Liver (tissue), 8 donors: ENCODE measurements at regions not wholly inside any gene's neighbourhood (a gene's known extent, or its start where the extent isn't known, plus 50 kb on each side); places are given as distances from the start of the nearest gene placed in this dataset.

Experiments
- DNase-seq: peaks from one replicate; pipeline ENCODE4 v3.0.0-alpha.2; 2017; ENCODE audit warnings: low spot score
- H3K27ac ChIP-seq, 2 donors: one replicate each; pipeline ENCODE4 v1.7.0; 2013; ENCODE audit warnings: inconsistent platforms in 2 of 2, low read length in 2 of 2, control low read depth in 1 of 2, low read depth in 1 of 2, mild to moderate bottlenecking in 1 of 2
- H3K27me3 ChIP-seq, 4 donors: one replicate each; pipeline versions ENCODE4 v1.6.1 to v1.7.0; 2013; ENCODE audit warnings: low read length in 3 of 4, inconsistent platforms in 1 of 4, mild to moderate bottlenecking in 1 of 4, moderate library complexity in 1 of 4; ENCODE audit not compliant: control insufficient read depth in 4 of 4, insufficient read depth in 4 of 4
- H3K36me3 ChIP-seq, 4 donors: one replicate each; pipeline versions ENCODE4 v1.6.1 to v1.7.0; 2013; ENCODE audit warnings: low read length in 3 of 4, mild to moderate bottlenecking in 3 of 4, low read depth in 1 of 4, moderate library complexity in 1 of 4; ENCODE audit not compliant: control insufficient read depth in 4 of 4, insufficient read depth in 3 of 4
- H3K4me1 ChIP-seq, 4 donors: one replicate each; pipeline versions ENCODE4 v1.6.1 to v1.7.0; 2013; ENCODE audit warnings: low read length in 3 of 4, mild to moderate bottlenecking in 3 of 4, moderate library complexity in 1 of 4; ENCODE audit not compliant: control insufficient read depth in 4 of 4, insufficient read depth in 4 of 4
- H3K4me3 ChIP-seq, 3 donors: one replicate each; pipeline versions ENCODE4 v1.6.1 to v1.7.0; 2013; ENCODE audit warnings: low read length in 3 of 3, control low read depth in 1 of 3, low read depth in 1 of 3, mild to moderate bottlenecking in 1 of 3
- H3K9ac ChIP-seq, 2 donors: one replicate each; pipeline ENCODE4 v1.7.0; 2013; ENCODE audit warnings: low read length in 2 of 2, mild to moderate bottlenecking in 2 of 2, moderate library complexity in 2 of 2, control low read depth in 1 of 2, low read depth in 1 of 2
- H3K9me3 ChIP-seq, 4 donors: one replicate each; pipeline versions ENCODE4 v1.6.1 to v1.7.0; 2013; ENCODE audit warnings: low read length in 3 of 4; ENCODE audit not compliant: control insufficient read depth in 4 of 4
- ATF3 ChIP-seq: IDR thresholded peaks from 2 replicates; pipeline ENCODE4 v1.6.1; 2016; ENCODE audit warnings: antibody characterized with exemption
- CTCF ChIP-seq: fragments of 150-350 bp; IDR thresholded peaks from 2 replicates; pipeline ENCODE4 v1.5.1; 2017; ENCODE audit warnings: improper control_type of control experiment, low read depth, low read length; ENCODE audit not compliant: missing input control
- EGR1 ChIP-seq, 2 donors: IDR thresholded peaks; 2 replicates each; pipeline ENCODE4 v1.6.1; 2016 to 2018; ENCODE audit warnings: antibody characterized with exemption in 2 of 2, low read depth in 2 of 2
- FOXA1 ChIP-seq: IDR thresholded peaks from 2 replicates; pipeline ENCODE4 v1.6.1; 2016; ENCODE audit warnings: antibody characterized with exemption
- FOXA2 ChIP-seq: IDR thresholded peaks from 2 replicates; pipeline ENCODE4 v1.6.1; 2016; ENCODE audit warnings: antibody characterized with exemption
- HNF4A ChIP-seq, 2 donors: conservative IDR thresholded peaks; 2 replicates each; pipeline ENCODE4 v1.6.1; 2016; ENCODE audit warnings: antibody characterized with exemption in 2 of 2, mild to moderate bottlenecking in 2 of 2
- HNF4G ChIP-seq: IDR thresholded peaks from 2 replicates; pipeline ENCODE4 v1.6.1; 2016; ENCODE audit warnings: antibody characterized with exemption
- MAX ChIP-seq: IDR thresholded peaks from 2 replicates; pipeline ENCODE4 v1.6.1; 2016; ENCODE audit warnings: antibody characterized with exemption
- NR2F2 ChIP-seq: IDR thresholded peaks from 2 replicates; pipeline ENCODE4 v1.6.1; 2016; ENCODE audit warnings: antibody characterized with exemption
- RAD21 ChIP-seq, 2 donors: IDR thresholded peaks; 2 replicates each; pipeline ENCODE4 v1.6.1; 2016; ENCODE audit warnings: antibody characterized with exemption in 2 of 2, mild to moderate bottlenecking in 2 of 2
- REST ChIP-seq: IDR thresholded peaks from 2 replicates; pipeline ENCODE4 v1.6.1; 2016; ENCODE audit warnings: antibody characterized with exemption, mild to moderate bottlenecking
- RXRA ChIP-seq, 2 donors: IDR thresholded peaks; 2 replicates each; pipeline ENCODE4 v1.6.1; 2017 to 2018; ENCODE audit warnings: antibody characterized with exemption in 2 of 2, mild to moderate bottlenecking in 1 of 2
- SP1 ChIP-seq: IDR thresholded peaks from 2 replicates; pipeline ENCODE4 v1.6.1; 2018; ENCODE audit warnings: antibody characterized with exemption, mild to moderate bottlenecking
- TAF1 ChIP-seq: conservative IDR thresholded peaks from 2 replicates; pipeline ENCODE4 v1.6.1; 2016; ENCODE audit warnings: antibody characterized with exemption, mild to moderate bottlenecking
- YY1 ChIP-seq: IDR thresholded peaks from 2 replicates; pipeline ENCODE4 v1.6.1; 2016; ENCODE audit warnings: antibody characterized with exemption, mild to moderate bottlenecking
- ZBTB33 ChIP-seq: IDR thresholded peaks from 2 replicates; pipeline ENCODE4 v1.6.1; 2016; ENCODE audit warnings: antibody characterized with exemption
- WGBS: extraction: QIAGEN DNeasy Blood & Tissue Kit; methylation state at CpG from one replicate; pipeline ENCODE4 v1.1.7; 2013; 5-methylcytosine and 5-hydroxymethylcytosine counted together
- donor health status: healthy.
- donor health status: healthy.
- donor health status: healthy.
- donor health status: healthy.
- donor health status: healthy.

- WGBS, result 95% methylated on average over 2 of the region's 2 CpGs
Measured at GRCh38 chr6:56377295-56377694, 129.9 kb upstream of the COL21A1 start.

GRCh38 chr6:56375806-56376205 lies 128.4 kb upstream of the COL21A1 start:
- peaks cover 0 to 10% (median 5%) of the 10 kb centered on the region in 4 donors for H3K4me1 ChIP-seq
- WGBS, result 95% methylated on average over 3 of the region's 3 CpGs
- H3K27me3 ChIP-seq, result no peaks in the 10 kb centered on the region
- no peaks in the 10 kb centered on the region for H3K9me3 ChIP-seq
- DNase-seq, result no peak
- no peaks in the 10 kb centered on the region for H3K36me3 ChIP-seq
- no peak overlapping the region for H3K27ac ChIP-seq
- H3K9ac ChIP-seq, result no peak overlapping the region
- no peak overlapping the region for H3K4me3 ChIP-seq
- TF ChIP-seq FOXA1, result no peak
- no peak for TF ChIP-seq MAX
- TF ChIP-seq ZBTB33, result no peak
- no peak for TF ChIP-seq CTCF
- TF ChIP-seq RAD21 (IDR thresholded peaks at IDR 0.05), result no peak
- TF ChIP-seq NR2F2, result no peak
- no peak for TF ChIP-seq FOXA2
- TF ChIP-seq EGR1 (IDR thresholded peaks at IDR 0.05; ENCODE audit: low read depth in 2 of 2), result no peak
- TF ChIP-seq TAF1, result no peak
- TF ChIP-seq HNF4A (conservative IDR thresholded peaks at IDR 0.05), result no peak
- TF ChIP-seq YY1, result no peak
- TF ChIP-seq SP1, result no peak
- TF ChIP-seq HNF4G, result no peak

More at GRCh38 chr6:56377295-56377694, 129.9 kb upstream of the COL21A1 start:
- peaks cover 0 to 4% (median 0%) of the 10 kb centered on the region in 4 donors for H3K4me1 ChIP-seq
- H3K27me3 ChIP-seq, result no peaks in the 10 kb centered on the region
- H3K4me3 ChIP-seq, result no peak overlapping the region
- H3K36me3 ChIP-seq, result no peaks in the 10 kb centered on the region
- H3K9me3 ChIP-seq, result no peaks in the 10 kb centered on the region
- TF ChIP-seq HNF4A (conservative IDR thresholded peaks at IDR 0.05) (no peak), HNF4G (no peak), ATF3 (no peak), TAF1 (no peak), ZBTB33 (no peak), REST (no peak), SP1 (no peak), YY1 (no peak), RXRA (IDR thresholded peaks at IDR 0.05) (no peak)
- no peak for DNase-seq
- no peak overlapping the region for H3K27ac ChIP-seq
- no peak overlapping the region for H3K9ac ChIP-seq
